ENCODE measurements at regions not wholly inside any gene's neighbourhood (a gene's known extent, or its start where the extent isn't known, plus 50 kb on each side); places are given as distances from the start of the nearest gene placed in this dataset.
"Not testable (repeated sequence)": the region's sequence is repeated elsewhere in the genome, so short reads cannot be mapped to it uniquely, and the experiment has no call there.

DNA sequence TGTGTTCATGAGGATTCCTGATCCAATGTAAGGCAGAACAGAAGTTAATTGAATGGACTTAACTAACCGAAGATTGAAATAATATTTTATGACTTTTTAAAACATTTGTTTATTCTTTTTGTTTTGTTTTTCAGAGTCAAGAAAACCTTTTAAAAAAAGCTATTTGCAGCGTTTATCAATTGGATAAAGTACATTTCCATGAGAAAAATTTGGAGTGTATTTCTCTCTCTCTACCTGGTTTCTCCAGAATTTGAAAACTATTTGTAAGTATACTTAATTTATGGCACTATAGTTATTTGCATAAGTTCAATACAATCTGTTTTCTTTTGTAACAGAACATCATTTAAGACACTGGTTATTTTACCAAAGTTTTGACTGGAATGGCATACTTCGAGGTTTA, 208.0 kb upstream of the UBL3 start:
- DNase-seq = no peak

DNA sequence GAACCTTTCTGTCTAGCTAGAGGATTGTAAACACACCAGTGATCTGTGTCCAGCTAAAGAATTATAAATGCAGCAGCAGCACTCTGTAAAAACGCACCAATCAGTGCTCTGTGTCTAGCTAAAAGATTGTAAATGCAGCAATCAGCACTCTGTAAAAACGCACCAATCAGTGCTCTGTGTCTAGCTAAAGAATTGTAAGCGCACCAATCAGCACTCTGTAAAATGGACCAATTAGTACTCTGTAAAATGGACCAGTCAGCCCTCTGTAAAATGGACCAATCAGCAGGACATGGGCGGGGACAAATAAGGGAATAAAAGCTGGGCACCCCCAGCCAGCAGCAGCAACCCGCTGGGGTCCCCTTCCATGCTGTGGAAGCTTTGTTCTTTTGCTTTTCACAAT, 204.1 kb upstream of the UBL3 start:
- not testable (repeated sequence) for DNase-seq

DNA sequence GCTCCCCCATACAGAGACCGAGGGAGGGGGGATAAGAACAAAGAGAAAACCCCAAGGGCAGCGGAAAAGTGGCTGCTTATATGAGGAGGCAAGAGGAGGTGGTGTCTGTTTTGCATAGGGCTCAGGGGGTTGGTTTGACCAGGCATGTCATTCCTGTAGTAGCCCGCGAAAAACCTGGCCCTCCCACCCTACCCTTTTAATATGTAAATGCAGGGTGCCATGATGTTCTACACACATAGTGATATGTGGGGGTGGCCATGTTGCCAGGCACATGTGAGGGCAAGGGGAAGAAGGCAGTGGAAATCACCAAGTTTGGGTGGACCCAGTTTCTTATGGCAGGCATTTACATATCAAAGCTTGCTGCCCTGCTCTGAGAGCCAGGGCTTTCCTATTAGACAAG, 203.5 kb upstream of the UBL3 start:
- no peak for DNase-seq

DNA sequence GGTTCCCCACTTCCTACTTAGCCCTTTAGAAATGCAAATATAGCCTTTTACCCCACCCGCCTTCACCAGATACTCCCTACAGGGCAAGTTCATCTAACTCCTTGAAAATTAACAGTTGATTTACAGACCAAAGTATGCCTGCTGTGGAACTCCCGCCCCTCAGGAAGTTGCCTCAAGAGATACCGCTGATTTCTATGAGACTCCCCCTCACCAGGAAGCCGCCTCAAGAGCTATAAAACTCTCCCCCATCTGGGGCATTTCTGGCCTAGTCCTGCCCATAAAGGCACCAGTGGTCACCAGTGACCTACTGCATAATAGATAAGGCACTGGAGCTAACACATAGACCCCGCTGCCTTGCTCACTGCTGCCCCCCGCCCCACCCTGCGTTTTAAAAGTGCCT, 201.7 kb upstream of the UBL3 start:
- DNase-seq = no peak

DNA sequence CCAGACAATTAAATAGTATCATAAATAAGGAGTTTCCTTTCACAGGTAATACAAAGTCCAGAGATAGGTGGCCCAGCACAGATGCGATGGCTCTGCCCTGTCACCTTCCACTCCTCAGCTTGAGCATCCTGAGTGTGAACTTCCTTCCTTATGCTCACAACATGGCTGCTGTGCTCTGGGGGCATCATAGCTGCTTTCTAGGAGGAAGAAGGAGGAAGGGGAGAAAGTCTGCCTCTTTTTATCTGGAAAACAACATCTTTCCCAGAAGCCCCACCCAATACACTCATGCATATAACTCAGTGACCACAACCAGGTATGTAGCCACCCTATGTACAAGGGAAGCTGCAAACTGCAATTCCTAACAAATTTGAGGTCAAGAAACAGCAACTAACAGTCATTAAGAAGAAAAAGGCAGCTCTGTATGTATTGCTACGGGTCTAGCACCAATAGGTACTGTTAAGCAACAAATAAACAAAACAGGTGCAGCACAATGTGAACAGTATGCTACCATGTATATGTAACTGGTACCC, 201.2 kb upstream of the UBL3 start:
- no peak for DNase-seq

DNA sequence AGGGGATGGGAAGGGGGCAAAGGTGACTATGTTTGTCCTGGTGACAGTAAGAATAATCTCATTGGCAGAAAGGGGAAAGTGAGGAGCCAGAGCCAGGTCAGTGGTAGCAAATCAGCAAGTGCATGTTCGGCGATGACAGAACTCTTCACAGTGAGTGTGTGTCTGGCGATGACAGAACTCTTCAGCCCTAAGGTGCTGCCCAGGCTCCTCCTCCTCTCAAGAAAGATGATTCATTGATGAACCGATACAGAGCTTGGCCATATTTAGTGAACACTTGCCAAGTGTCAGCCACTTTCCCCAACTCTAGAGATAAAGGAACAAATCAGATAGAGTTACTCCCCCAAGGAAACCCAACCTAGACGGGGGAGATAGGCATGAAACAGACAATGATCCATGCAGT, 199.3 kb upstream of the UBL3 start:
- no peak for DNase-seq

DNA sequence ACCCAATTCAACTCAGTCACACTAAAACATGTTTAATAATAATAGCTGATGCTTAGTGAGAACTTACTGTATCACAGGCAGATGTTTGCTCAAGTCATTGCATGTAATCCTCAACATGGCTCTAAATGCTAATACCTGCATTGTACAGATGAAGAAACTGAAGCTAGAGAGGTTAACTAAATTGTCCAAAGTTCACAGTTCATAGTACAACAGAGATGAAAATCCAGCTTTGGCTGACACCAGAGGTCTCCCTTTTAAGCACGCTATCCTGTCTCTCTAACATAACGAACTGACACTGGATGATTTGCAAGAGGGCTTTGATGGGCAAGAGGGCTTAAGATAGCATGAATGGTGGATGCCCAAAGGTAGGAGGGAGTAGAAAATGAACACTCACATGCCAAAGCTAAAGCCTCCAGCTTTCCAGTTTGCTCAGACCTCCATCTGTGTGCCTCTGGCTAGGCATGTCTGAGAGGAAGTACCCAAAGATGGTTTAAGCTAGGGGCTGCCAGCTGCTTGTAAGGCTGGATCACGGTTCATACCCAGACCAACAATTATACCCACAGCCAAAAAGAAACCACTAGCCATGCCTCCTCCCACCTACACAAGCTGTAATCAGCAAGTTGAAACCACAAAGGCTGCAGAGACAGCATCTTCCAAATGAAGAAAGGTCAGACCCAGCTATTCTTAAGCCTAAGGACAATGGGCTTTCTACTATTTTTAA, 196.9 kb upstream of the UBL3 start:
- DNase-seq = no peak

DNA sequence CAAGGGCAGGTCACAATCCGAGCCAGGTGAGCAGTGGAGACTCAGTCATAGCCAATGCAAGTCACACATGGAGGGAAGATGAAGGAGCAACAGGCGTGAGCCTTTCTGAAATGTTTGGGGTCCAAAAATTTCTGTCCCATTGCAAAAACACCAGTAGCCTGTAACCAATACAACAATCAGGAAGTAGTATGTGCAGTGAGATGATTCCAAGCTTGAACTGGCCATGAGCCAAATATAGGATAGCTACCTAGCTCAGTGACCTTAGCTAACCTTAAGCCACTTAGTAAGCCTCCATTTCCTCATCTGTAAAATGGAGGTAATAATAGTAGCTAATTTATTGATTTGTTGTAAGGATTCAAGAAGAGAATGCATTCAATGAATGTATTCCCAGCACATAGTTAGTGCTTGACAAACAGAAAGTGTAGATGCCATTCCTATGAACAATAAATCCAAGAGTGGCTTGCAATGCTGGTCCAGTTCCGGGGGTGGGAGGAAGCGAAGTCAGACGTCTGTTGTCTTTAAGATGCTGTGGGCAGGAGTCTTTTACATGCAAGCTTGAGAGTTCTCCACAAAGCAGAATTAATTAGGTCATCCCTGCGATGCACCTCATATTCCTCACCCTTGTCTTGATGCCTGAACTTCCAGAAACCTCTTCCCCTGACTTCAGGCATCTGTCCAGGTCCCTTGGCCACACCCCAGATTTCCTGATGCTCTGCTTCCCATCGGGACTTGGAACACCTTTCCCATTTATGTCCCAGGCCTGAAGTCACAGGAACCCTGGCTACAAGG, 195.7 kb upstream of the UBL3 start:
- DNase-seq = no peak

DNA sequence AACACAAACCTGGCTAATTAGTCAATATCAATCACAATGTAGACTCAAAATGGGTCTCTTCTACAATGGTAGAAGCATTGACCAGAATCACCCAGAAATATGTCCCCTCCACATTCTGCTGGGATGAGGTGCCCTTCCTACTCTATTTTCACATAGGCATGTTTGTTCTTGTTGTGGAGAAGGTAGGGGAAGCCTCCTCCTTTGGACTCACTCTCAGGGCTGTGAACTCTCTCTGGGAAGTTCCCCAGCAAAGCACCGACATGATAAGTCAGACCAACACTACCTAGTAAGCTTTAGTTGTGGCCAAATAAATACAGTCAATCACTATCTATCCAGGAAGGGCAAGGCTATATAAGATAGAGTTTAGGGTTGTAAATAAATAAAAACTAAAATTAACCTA, 194.5 kb upstream of the UBL3 start:
- no peak for DNase-seq

DNA sequence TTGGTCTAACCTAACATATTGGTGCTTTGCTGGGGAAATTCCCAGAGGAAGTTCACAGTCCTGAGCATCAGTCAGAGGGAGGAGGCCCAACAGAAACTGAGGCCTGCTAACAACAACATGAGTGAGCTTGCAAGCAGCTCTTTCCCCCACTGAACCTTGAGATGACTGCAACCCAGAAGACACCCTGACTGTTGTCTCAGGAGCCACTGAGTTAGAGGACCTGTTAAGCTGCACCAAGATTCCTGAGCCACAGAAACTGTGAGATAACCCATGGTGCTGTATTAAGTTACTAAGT, 193.2 kb upstream of the UBL3 start:
- no peak for DNase-seq

DNA sequence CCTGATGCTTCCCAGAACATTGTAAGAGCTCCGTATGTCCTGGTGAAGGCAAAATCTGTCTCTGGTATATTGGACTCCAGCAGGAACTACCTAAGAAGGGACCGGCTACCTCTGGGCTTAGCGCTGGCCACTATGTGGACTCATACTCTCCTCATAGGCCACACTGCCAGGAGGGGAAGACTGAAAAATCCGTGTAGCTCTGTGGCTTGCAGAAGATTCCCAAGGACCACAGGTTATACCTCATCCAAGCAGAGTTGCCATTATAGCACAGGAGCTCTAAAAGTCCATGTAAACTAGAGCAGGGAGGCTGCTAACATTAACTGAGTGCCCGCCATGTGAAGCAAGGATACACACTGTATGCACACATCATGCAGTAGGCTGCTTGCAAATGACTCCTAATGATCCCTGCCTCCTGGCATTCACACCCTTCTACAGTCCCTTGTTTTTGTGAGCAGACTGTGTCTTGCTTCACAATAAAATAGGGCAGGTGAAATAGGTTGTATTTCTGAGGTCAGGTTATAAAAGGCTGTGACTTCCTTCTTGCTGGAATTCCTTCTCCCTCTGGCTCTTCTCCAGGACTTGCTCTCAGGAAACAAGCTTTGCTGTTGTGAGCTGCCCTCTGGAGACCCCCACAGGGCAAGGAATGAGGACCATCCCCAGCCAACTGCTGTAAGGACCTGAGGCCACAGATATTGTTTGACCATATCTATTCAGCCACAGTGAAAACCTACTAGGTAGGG, 192.6 kb upstream of the UBL3 start:
- no peak for DNase-seq

DNA sequence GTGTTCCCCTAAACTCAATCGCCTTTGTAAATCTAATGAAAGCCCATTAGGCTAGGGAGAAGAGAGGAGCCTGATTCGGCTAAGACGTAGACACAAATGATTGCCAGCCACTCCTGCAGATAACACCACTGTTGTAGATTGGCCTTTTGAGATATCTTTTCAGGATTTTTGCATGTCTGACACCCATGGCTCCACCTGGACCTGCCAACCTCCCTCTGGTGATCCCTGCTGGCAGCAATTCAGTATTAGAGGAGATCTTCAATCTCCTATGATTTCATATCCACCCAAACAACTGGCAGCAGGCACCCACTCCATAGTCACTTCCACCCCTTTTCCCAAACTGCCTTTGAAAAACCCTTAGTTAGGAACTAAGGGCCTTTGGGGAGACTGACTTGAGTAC, 191.9 kb upstream of the UBL3 start:
- DNase-seq = no peak

DNA sequence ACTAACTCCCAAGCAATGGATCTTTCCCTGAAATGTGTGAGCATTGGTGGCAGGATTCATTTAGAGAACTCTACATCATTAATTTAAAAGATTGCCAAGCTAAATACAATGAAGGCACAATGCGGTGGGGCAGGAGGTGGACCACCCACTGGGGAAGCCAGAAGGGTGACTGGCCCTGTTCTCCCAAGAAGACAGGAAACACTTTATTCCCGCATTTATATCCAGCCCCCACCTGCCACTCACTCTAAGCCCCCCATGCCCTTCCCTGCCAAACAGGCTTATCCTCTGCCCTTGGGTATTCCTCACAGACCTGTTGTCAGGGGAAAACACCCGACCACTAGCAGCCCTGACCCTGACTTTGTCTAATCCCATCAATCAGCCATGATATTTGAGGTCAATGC, 189.1 kb upstream of the UBL3 start:
- no peak for DNase-seq

DNA sequence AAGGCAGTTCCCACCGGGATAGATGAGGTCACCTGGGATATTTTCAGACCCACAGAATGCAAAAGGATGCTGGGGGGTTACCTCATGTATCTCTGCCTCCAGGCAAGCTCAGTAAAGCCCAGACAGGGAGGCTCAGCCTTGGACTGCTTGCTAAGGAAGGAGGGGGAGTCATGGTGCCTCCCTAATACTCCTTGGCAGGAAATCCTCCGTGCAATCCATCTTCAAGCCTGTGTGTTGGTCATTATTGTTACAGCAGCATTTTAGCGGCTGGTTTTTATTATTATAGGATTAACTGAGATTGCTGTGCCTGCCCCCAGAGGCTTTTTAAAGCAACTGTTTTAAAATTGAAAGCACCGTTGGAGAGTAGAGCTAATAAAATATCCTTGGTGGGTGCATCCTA, 188.5 kb upstream of the UBL3 start:
- DNase-seq = no peak

DNA sequence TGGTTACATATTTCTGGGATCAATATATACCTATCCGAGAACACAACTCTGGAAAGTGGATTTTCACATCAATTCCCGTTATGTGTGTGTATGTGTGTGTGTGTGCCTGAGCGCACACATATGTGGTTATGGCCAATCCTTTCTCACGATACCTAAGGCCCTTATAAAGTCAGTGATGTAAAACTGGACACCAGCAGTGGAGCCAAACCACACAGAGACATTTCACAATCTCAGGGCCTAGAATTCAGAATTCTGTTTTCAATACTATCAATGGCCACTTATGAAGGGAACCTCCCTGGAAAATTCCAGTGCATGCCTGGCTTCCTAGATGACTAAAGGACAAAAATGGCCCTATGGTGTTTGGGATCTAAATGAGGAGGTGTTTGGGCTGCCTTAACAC, 187.3 kb upstream of the UBL3 start:
- no peak for DNase-seq

DNA sequence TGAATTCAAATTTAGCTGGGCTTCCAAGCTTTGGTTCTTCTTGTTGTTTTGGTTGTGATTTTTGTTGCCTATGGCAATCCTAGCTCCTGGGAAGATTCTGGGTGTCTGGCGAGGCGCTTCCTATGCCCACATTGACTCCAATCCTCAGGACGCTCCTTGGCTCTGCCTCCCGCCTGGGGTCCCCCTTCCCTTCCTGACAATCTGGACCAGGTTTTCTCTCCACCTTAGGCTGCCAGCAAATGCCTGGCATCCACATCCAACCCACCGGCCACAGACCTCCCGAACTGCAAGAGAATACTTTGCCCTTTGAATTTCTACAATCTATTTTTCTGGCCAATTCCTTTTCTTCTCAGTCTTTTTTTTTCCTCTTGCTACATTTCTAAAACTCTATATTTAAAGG, 186.9 kb upstream of the UBL3 start:
- no peak for DNase-seq

DNA sequence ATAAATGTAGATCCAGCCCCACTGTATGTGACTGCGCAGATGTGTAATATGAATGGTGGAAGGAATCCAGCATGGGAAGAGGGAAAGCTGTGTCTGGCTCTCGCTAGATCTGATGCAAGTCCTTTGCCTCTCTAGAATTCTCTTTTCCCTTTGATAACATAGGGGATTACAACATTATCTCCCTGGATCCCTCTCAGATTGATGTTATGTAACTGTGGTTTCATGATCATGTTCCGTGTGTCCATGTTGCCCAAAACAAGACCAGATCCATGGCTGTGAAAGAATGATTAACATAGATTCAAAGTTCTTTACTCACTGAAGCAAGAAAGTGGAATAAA, 184.0 kb upstream of the UBL3 start:
- DNase-seq = no peak

DNA sequence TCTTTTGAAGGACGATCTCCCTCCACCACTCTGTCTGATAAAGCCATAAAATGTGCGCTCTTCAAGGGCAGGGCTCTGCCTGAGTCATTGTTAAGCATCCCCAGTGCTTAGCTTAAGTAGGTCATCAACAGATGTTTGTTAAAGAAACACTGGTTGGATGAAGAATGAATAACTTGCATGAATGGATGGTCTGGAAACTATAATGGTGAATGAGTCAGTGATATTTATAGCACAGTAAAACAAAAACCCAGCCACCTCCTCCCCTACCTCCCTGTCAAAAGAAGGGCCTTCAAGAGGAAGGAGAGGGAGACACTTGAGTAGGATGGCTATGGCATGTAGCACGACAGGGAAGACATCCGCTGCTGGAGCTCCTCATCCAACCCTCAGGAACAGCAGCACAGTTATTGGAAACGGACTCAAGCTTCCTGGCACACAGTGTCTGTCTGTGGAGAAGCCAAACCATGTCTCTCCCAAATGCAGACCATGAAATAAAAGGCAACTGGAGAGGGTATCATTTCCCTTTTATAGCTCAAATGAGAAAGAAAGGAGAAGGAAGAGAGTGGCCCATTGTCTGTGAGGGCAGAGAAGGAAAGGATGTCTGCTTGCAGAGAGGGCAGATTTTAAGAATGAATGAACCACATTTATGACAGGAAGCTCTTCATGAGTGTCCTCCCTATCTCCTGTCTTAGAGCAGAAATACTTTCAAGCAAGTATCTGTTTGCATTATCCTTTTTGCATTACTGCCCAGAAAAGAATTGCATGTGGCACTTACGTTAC, 183.5 kb upstream of the UBL3 start:
- DNase-seq = no peak

DNA sequence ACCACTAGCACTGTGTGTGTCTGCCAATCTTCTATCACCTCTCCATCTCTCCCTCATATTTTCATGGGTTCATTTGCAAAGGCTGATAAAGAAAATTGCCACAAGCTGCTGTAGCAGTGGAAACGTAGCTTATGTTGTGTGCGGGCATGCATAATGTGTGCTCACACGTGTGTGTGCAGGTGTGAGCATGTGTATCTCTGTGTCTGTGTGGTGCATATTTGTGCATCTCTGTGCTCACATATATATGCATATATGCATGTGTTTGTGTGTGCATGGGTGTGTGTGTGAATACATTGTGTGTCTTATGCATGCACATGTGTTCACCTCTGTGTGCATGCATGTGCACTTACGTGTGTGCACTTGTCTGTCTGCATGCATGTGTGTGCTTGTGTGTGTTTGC, 181.8 kb upstream of the UBL3 start:
- no peak for DNase-seq

DNA sequence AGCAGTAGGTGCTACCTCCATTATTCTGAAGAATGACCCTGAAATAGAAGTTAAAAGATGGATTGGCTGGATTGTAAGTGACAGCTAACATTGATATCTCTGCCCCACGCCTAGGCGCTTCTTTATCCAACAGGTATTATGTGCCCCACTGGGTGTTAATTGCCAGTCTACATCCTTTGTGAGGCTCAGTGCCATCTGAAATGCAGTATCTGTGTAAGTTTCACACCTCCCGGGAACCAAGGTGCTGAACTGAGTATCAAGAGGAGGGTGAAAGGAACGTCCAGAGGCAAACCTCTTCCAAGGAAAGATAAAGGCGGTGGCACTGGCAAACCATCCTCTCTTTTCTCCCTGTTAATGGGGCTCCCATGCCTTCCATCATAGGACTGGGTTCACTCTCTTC, 181.1 kb upstream of the UBL3 start:
- no peak for DNase-seq

DNA sequence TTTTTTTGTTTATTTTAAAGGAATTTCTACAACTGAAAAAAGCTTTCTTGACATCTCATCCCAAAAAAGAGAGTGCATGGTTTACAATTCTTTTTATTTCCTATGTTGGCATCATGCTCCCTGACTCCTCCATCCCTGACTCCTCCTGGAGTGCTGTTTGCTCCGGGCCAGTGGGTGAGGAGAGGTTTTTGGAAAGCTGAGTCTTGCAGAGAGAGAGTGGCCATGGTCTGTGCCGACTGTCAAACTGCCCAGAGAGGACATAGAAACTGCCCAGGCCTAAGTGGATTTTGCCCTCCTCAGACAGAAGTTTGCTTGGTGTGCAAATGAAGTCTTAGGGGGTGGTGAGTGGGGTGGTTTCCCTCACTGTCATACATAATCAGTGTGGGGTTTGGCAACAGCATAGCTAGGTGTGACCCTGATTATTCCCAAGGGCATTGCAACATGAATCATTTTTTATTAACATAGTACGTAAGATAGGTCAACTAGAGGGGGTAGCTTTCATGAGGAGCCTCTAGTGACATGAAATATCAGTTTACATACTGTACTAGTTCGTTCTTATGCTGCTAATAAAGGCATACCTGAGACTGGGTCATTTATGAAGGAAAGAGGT, 179.8 kb upstream of the UBL3 start:
- no peak for DNase-seq

DNA sequence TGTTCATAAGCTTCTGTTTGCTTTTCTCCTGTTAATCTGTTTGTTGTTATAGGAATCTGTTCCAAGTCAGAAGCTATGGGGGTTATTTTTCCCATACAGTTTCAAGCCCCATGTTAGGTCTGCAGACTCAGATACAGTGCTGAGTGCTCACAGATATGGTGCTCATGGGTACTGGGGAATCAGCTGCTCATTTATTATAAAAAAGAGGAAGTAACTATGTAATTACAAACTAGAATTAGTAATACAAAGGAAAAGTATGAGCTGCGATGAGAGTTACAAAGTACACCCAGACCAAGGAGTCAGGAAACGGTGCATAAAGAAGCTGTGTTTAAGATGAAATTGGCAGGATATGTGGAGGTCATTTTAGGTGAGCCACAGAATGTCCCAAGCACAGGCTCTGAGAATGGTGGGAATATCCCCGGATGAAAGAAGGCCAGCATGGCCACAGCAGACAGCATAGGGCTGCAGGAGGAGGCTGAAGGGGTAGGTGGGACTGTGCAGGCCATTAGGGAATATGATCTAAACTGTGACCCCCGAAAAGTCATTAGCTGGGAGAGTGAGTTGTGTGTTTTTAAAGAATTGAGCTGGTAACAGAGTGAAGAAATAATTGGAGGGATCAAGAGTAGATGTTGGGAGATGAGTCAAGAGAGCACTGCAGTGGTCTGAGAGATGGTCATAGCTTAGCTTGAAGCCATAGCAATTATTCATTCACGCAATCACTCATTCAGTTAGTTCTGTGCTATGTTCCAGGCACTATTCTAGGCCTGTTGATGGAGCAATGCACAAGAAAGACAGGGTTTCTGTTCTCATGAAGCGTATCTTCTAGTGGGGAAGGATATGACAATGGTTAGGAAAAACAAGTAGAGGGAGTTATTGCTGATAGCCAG, 177.4 kb upstream of the UBL3 start:
- no peak for DNase-seq
